DND-41 (cell line): ENCODE measurements at regions not wholly inside any gene's neighbourhood (a gene's known extent, or its start where the extent isn't known, plus 50 kb on each side); places are given as distances from the start of the nearest gene placed in this dataset.

Experiments used
- CTCF ChIP-seq: IDR thresholded peaks from 2 replicates; pipeline ENCODE4 v1.5.1; 2012; ENCODE audit warnings: borderline replicate concordance, low read length, moderate library complexity, mild to moderate bottlenecking; ENCODE audit not compliant: poor library complexity, severe bottlenecking; ENCODE audit errors: extremely low read depth
- EZH2 ChIP-seq: IDR thresholded peaks from 3 replicates; pipeline ENCODE4 v1.6.1; 2012; ENCODE audit warnings: borderline replicate concordance, low read depth, mild to moderate bottlenecking, moderate library complexity, low read length, inconsistent platforms; ENCODE audit not compliant: severe bottlenecking

GRCh38 chr15:53833134-53833624, 73.7 kb upstream of the WDR72 start:
- TF ChIP-seq EZH2 (no peak), CTCF (no peak)
